ENCODE measurements at regions not wholly inside any gene's neighbourhood (a gene's known extent, or its start where the extent isn't known, plus 50 kb on each side); places are given as distances from the start of the nearest gene placed in this dataset.

- WGBS, 2 experiments (ENCODE audit: extremely low coverage in 1 of 2, insufficient coverage in 1 of 2, insufficient read length in 1 of 2, insufficient replicate concordance in 2 of 2, low coverage in 1 of 2, low lambda C conversion rate in 2 of 2, missing lambda C conversion rate in 1 of 2) = 97% methylated on average over 3 of the region's 3 CpGs; no CpG with 5 or more reads in 1 of the 2 experiments
- no peak overlapping the region for H2AFZ ChIP-seq (ENCODE audit: low read length)
Observed at GRCh38 chr14:61623927-61624326, 71.4 kb upstream of the HIF1A start.

More at GRCh38 chr14:61623927-61624326, 71.4 kb upstream of the HIF1A start:
- Histone ChIP-seq H2BK5ac (ENCODE audit: low read depth, low read length) (no peak overlapping the region), H3K14ac (ENCODE audit: insufficient read length) (no peak overlapping the region), H4K91ac (replicated peaks; ENCODE audit: insufficient read length, low read length) (no peak overlapping the region), H3K23ac (ENCODE audit: insufficient read length) (no peak overlapping the region), H4K5ac (ENCODE audit: insufficient read length, low read depth, low read length) (no peak overlapping the region), H3K36me3 (ENCODE audit: control insufficient read depth in 2 of 4, insufficient read depth in 4 of 4, low read length in 3 of 4) (no peaks in the 10 kb centered on the region), H2AK5ac (ENCODE audit: low read depth, low read length) (no peak overlapping the region), H3K4ac (replicated peaks; ENCODE audit: insufficient read length, low read depth, low read length) (no peak overlapping the region), H2BK20ac (ENCODE audit: low read length) (no peak overlapping the region), H2BK12ac (ENCODE audit: low read depth, low read length) (no peak overlapping the region), H3K27me3 (replicated peaks in 1 of 4; ENCODE audit: control insufficient read depth in 3 of 4, extremely low read depth in 1 of 4, insufficient read depth in 3 of 4, low read length in 3 of 4) (no peaks in the 10 kb centered on the region), H3K4me3 (ENCODE audit: extremely low read depth in 1 of 4, insufficient read depth in 2 of 4, low read depth in 3 of 4, low read length in 4 of 4) (no peak overlapping the region), H3K18ac (ENCODE audit: extremely low read depth, low read length) (no peak overlapping the region), H3K79me1 (ENCODE audit: low read depth, low read length) (no peaks in the 10 kb centered on the region), H3K56ac (replicated peaks; ENCODE audit: insufficient read length, low read depth, low read length) (no peak overlapping the region), H3K4me2 (ENCODE audit: insufficient read depth in 1 of 2, low read depth in 2 of 2, low read length in 2 of 2) (no peak overlapping the region), H2BK120ac (replicated peaks; ENCODE audit: low read depth, low read length) (no peak overlapping the region), H4K8ac (ENCODE audit: extremely low read depth, insufficient read depth, low read length) (no peak overlapping the region), H3K23me2 (ENCODE audit: low read depth, low read length) (no peaks in the 10 kb centered on the region), H3K9me3 (ENCODE audit: insufficient read depth in 2 of 2, low read depth in 1 of 2, low read length in 1 of 2) (no peaks in the 10 kb centered on the region), H3K79me2 (ENCODE audit: control insufficient read depth in 1 of 2, insufficient read depth in 2 of 2, low read length in 2 of 2) (no peaks in the 10 kb centered on the region), H3K27ac (ENCODE audit: low read depth, low read length) (no peak overlapping the region), H4K20me1 (replicated peaks in 1 of 2; ENCODE audit: control insufficient read depth in 1 of 2, insufficient read depth in 2 of 2, low read length in 2 of 2) (no peaks in the 10 kb centered on the region), H3K9ac (replicated peaks in 1 of 4; ENCODE audit: extremely low read depth in 1 of 4, low read depth in 3 of 4, low read length in 3 of 4) (no peak overlapping the region), H2BK15ac (ENCODE audit: low read length) (no peak overlapping the region), H3K4me1 (replicated peaks in 1 of 4; ENCODE audit: control insufficient read depth in 3 of 4, insufficient read depth in 4 of 4, low read length in 3 of 4) (peaks cover 0 to 8% (median under 1%) of the 10 kb centered on the region in 4 experiments; a peak in 2 of 7 replicates)
- TF ChIP-seq CTCF (IDR thresholded peaks at IDR 0.05; ENCODE audit: control extremely low read depth in 1 of 3, insufficient read depth in 1 of 3, low read depth in 1 of 3, low read length in 3 of 3) (no peak), EGR1 (IDR thresholded peaks at IDR 0.05; ENCODE audit: borderline replicate concordance, low read depth, low read length) (no peak), CBX8 (IDR thresholded peaks at IDR 0.05; ENCODE audit: borderline replicate concordance, low read depth, low read length) (no peak), RAD21 (IDR thresholded peaks at IDR 0.05 in 1 of 2, conservative IDR thresholded peaks at IDR 0.05 in 1 of 2; ENCODE audit: low read depth in 2 of 2, low read length in 2 of 2) (no peak), TCF12 (IDR thresholded peaks at IDR 0.05; ENCODE audit: low read depth, low read length) (no peak)
- FAIRE-seq (no peak), DNase-seq (ENCODE audit: low read depth in 1 of 2, low spot score in 2 of 2) (no peak)
- CTCF ChIA-PET (ENCODE audit: partially characterized antibody) = interaction anchor here (0.6 to 1.0 kb wide), 3 partner anchors 64 to 1194 kb away, joined by 3 read pairs; no protein-coding TSS in a partner anchor
- POLR2A ChIA-PET (ENCODE audit: partially characterized antibody) = no interaction called here

Data from H1 (cell line).